T-helper 1 cell treated with Interleukin-12 subunit alpha and Interleukin-12 subunit beta and Interleukin-4 antibody, amounts not matched to agents 30 ng/mL and 1 ng/mL, for 36 hours (primary cell): ENCODE measurements at regions not wholly inside any gene's neighbourhood (a gene's known extent, or its start where the extent isn't known, plus 50 kb on each side); places are given as distances from the start of the nearest gene placed in this dataset.

Experiments used
- intact Hi-C: fragments of 100-400 bp; cut with micrococcal nuclease; formaldehyde crosslinking; loops from one replicate; pipeline ENCODE4 v1.15.1; 2024

GRCh38 chr12:91868054-91868453, 277.6 kb downstream of the BTG1 start:
- intact Hi-C loops: no loop called here

GRCh38 chr12:91866566-91866965, 279.1 kb downstream of the BTG1 start:
- intact Hi-C loops: no loop called here

GRCh38 chr12:91863702-91864101, 281.9 kb downstream of the BTG1 start:
- intact Hi-C loops: no loop called here

- intact Hi-C loops: no loop called here
Observed at GRCh38 chr12:91861554-91861953, 284.1 kb downstream of the BTG1 start.

GRCh38 chr12:91859347-91859746, 286.3 kb downstream of the BTG1 start:
- intact Hi-C loops: no loop called here

- intact Hi-C loops: no loop called here
Observed at GRCh38 chr12:91857813-91858542, 287.7 kb downstream of the BTG1 start.

DNA sequence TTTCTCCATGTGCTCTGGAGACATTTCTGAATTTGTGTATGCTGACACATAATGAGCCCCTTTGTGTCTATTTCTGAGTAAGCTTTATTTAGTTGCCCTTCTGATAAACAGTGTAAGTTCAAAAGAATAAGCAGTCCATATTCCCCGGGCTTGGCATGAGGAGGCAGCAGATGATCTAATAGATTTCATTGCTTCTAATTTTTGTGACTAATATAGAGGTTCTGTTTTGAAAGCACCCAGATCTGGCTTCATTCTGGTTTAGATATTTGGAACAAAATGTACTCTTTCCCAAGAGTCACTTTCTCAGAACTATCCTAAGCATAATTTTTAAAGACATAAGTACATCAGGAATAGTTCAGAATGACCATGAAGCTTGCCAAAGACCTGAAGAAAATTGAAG, 290.9 kb downstream of the BTG1 start:
- intact Hi-C loops: no loop called here

- intact Hi-C loops: loop anchor here (2.0 kb wide), 1 partner anchor 23 kb away; no protein-coding TSS in a partner anchor
Observed at GRCh38 chr12:91853350-91854127, 292.1 kb downstream of the BTG1 start.

GRCh38 chr12:91852634-91853033, 293.0 kb downstream of the BTG1 start:
- intact Hi-C loops: loop anchor here (2.0 kb wide), 1 partner anchor 24 kb away; no protein-coding TSS in a partner anchor

- intact Hi-C loops: loop anchor here (2.0 kb wide), 1 partner anchor 25 kb away; no protein-coding TSS in a partner anchor
Observed at GRCh38 chr12:91851741-91852477, 293.7 kb downstream of the BTG1 start.

DNA sequence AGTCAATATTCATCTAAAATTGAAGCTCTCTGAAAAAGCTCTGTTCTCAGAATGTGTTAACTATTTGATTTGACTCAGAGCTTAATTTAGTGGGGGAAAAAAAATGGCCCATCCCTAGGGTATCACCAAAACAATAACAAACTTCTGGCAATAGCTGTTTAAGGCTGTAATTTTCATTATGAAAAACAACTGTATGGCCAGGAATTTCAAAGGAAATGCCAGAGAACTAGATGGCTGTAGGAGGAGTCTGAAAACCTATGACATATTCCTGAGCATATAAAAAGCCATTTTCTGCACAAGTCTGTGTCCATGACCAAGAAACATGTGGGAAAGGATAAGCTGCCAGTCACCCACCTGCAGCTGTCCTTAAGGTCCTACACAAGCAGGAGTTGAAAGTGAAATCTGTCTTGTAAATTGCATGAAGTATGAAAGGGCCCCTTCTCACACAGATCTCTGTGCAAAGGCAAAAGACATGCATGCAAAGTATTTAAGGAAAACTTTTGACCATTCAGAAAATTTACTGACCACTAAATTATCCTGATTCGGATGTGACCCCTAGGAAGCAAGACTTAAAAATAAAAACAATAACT, 299.1 kb downstream of the BTG1 start:
- intact Hi-C loops: no loop called here

- intact Hi-C loops: no loop called here
Observed at GRCh38 chr12:91845365-91845764, 300.3 kb downstream of the BTG1 start.

GRCh38 chr12:91841822-91842221, 303.8 kb downstream of the BTG1 start:
- intact Hi-C loops: no loop called here

DNA sequence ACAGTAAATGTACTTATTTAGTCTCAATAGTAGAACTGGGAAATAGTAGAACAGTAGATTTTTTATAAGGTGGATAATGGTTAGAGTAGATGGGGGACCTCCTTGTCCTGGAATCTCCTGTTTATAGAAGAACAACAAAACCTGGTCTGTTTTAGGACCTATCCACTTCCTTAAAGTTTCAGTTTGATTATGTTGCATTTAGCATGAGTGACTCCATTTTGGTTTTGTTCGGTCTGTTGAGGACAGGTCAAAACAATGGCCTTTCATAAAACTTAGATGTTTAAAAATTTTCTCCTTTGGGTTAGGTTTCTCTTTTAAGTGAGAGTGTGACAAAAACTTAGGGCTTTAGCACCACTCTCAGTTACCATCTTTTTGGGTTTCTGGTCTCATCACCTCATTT, 308.9 kb downstream of the BTG1 start:
- intact Hi-C loops: no loop called here

DNA sequence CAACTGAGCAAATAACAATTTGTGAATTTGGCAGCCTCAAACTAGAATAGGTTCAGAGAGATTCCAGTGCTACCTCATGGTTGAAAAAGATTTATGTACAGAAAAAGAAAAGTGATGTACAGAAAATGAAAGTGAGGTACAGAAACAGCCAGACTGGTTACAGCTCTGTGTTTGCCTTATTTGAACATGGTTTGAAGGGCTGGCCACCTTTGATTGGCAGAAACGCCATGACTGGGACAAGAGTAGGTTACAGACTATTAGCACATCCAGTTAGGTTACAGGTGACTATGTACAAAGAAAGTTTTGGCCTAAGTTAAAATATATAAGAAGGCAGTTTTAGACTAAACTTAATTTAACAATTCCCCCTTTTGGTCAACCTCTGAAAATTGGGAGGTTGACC, 309.4 kb downstream of the BTG1 start:
- intact Hi-C loops: no loop called here

DNA sequence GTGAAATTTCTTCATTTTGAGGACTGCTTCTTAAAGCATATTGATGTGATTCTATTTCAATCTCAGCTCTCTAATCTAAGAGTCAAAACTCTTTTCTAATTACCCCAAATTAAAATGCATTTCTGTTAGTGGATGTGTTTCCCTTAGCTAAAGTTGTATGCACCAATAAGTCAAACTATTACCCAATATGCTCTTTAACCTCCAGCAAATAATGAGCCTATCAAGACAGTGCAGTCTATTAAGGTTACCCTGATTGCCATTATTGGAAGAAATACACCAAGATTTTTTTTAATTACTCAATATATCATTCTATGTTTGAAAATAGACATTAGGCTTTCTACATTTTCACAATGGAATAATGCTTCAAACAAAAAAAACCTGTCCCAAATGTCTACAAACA, 310.0 kb downstream of the BTG1 start:
- intact Hi-C loops: no loop called here

DNA sequence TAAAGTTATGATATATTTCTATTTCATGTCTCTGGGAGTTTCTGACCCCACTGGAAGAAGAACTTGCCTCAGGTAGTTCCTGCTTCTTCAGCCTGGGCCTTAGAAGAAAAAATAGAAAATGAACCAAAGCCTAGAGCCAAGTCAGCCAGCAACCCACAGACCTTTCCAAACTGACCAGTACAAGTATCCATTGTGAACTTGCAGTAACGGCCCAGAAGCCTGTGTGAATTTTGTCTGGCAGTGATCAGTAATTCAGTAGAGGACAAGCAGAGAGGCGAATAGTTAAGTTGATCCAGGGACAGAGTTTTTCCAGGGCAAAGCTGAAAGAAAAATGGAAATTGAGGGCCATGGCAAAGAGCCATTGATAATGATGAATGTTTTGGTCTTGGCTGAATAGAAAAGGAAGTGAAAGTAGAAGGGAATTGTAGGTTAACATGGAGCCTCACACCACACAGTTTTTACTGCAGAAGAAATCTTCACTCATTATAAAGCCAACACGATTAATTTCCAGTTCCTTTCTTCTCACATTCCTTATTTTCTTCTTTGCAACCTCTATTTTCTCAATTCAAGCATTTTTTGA, 311.8 kb downstream of the BTG1 start:
- intact Hi-C loops: no loop called here

DNA sequence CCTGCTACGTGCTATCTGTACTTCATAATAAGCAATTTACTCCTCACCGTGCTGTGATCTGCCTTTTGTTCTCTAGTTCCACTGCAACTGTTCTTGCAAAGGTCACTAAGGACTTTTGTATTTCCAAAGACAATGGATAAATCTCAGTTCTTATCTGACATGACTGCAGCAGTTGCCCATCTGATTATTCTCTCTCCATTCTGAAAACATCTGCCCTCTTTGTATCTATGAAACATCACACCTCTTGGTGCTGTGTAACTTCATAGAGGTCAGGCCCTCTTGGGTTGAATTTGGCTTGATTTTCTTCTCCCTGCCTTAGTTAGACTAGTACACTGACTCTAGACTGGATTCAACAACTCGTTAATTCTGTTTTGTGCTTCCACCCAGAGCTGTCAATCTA, 319.6 kb downstream of the BTG1 start:
- intact Hi-C loops: no loop called here

DNA sequence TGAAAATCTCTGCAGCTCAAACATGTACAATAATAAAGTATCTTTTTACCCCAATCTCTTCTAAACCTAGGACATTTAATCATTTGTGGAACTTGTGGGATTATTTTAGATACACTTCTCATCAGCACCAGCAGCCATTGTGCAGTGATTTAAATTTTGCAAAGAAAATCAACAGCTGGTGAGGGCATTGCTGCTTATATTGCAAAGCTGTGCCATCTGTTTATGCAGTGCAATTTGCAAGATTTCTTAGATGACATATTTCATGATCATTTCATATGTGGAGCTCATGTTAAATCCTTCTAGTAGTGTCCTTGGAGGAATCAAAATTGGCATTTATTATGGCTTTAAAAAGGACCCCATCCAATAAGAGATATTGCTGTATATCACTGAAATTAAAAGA, 320.7 kb downstream of the BTG1 start:
- intact Hi-C loops: no loop called here

DNA sequence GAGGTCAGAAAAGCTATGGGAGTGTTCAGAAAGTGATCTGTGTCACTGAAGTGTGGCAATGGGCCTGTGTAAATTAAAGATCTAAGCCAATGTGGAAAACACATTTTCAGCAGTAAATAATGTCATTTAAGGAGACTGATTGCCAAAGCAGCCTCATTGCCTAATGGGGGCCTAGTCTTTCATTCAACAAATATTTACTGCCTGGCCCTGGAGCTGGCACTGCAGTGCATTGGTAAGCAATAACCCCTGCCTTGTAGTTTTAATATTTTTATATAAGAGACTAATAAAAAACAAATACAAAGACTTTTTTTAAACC, 326.6 kb downstream of the BTG1 start:
- intact Hi-C loops: no loop called here
